ENCODE measurements at regions not wholly inside any gene's neighbourhood (a gene's known extent, or its start where the extent isn't known, plus 50 kb on each side); places are given as distances from the start of the nearest gene placed in this dataset.
A peak's percentile ranks its signal among the peaks of the same experiment; 100 is the strongest.

DNA sequence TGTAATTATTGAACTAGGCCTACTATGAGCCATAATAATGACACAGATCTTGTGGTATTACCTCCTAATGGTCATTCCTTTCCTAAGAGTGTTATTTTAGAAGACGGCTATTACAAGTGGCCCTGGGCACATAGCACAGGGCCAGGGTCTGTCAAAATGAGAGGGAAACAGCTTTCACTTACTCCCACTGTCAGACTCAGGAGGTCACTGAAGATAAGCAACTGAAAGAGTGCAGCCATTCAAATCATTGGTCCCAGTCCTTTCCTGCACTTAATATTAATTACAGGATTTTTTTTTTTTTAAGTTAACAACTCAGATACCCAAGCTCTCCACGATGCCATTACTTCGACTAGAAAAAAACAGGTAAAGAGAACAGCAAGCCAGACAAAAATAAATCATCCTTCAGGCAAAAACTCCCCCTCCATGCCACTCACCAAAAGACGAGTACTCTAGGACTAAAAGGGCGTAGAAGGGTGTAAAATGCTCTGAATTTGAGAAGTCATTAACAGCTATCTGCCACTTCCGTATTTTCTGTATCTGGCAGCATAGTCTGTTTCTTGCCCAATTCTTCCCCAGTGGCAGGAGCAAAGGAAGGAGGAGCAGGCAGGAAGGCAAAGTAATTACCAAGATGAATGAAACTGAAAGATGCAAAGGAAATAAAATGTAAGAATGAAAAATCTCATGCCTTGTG, 87.4 kb downstream of the ZNF608 start:
- Histone ChIP-seq H3K9ac (ENCODE audit: control insufficient read depth, extremely low read depth, insufficient read depth, low read length) (no peak overlapping the region), H3K27ac (ENCODE audit: control insufficient read depth, insufficient read depth, low read length) (no peak overlapping the region), H3K79me2 (ENCODE audit: control insufficient read depth, insufficient read depth, low read length) (no peaks in the 10 kb centered on the region), H3K27me3 (ENCODE audit: control insufficient read depth, extremely low read depth, insufficient read depth, low read length) (no peaks in the 10 kb centered on the region), H3K9me3 (ENCODE audit: control insufficient read depth, low read depth, low read length) (no peaks in the 10 kb centered on the region), H3K4me1 (ENCODE audit: control insufficient read depth, extremely low read depth, insufficient read depth, low read length) (peaks cover 56% of the 10 kb centered on the region), H3K4me3 (ENCODE audit: control insufficient read depth in 2 of 3, extremely low read depth in 1 of 3, insufficient read depth in 2 of 3, low read depth in 1 of 3, low read length in 3 of 3) (no peak overlapping the region), H3K4me2 (ENCODE audit: control insufficient read depth, extremely low read depth, insufficient read depth, low read depth, low read length) (no peak overlapping the region), H4K20me1 (ENCODE audit: control insufficient read depth, extremely low read depth, insufficient read depth, low read length) (no peaks in the 10 kb centered on the region), H3K9me1 (ENCODE audit: control insufficient read depth, extremely low read depth, insufficient read depth, low read length) (peaks cover 3% of the 10 kb centered on the region), H3K36me3 (ENCODE audit: control insufficient read depth in 2 of 2, extremely low read depth in 1 of 2, insufficient read depth in 2 of 2, low read length in 2 of 2) (no peaks in the 10 kb centered on the region), H2AFZ (ENCODE audit: control insufficient read depth, low read length) (peak overlapping the region; percentile 43)
- no peak for FAIRE-seq
- TF ChIP-seq EZH2 (IDR thresholded peaks at IDR 0.05; ENCODE audit: low read length): no peak
- TF ChIP-seq, protein P1, sequence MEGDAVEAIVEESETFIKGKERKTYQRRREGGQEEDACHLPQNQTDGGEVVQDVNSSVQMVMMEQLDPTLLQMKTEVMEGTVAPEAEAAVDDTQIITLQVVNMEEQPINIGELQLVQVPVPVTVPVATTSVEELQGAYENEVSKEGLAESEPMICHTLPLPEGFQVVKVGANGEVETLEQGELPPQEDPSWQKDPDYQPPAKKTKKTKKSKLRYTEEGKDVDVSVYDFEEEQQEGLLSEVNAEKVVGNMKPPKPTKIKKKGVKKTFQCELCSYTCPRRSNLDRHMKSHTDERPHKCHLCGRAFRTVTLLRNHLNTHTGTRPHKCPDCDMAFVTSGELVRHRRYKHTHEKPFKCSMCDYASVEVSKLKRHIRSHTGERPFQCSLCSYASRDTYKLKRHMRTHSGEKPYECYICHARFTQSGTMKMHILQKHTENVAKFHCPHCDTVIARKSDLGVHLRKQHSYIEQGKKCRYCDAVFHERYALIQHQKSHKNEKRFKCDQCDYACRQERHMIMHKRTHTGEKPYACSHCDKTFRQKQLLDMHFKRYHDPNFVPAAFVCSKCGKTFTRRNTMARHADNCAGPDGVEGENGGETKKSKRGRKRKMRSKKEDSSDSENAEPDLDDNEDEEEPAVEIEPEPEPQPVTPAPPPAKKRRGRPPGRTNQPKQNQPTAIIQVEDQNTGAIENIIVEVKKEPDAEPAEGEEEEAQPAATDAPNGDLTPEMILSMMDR (optimal IDR thresholded peaks at IDR 0.05 in 1 of 3, IDR thresholded peaks at IDR 0.05 in 1 of 3, conservative IDR thresholded peaks at IDR 0.05 in 1 of 3; ENCODE audit: extremely low read depth in 1 of 3, insufficient read depth in 2 of 3, low read length in 3 of 3): no peak
- DNase-seq (ENCODE audit: low read depth, low spot score): no peak
- dilution Hi-C loops (cut with MboI; ENCODE audit: extremely low pct_ligation_motif_present, low sequenced_read_pairs): no loop called here

DNA sequence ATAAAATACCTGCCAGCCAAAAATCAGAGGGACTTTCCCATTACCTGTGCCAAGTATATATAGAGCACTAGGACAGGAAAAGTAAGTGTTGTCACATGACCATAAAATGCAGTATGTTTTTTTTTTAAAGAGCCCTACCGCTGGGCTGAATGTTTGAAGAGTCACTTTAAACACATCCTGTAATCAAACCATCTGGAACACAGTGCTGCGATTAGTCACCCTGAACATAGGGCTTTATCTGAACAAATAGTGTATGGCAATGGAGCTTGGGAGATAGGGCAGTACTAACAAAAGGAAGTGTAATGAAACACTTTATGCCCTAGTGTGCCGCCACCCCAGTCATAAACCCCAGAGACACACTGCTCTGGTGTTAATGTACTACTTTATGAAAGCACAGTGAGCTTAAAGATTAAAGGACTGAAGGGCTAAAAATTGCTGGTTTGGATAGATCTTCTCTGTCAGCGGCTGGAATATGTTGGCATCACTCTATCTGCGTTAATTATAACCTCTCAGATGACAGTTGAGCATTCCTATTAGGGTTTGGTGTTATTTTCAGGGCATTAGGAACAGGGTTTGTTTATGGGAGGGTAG, 90.4 kb downstream of the ZNF608 start:
- Histone ChIP-seq H3K27me3 (ENCODE audit: control insufficient read depth, extremely low read depth, insufficient read depth, low read length) (no peaks in the 10 kb centered on the region), H4K20me1 (ENCODE audit: control insufficient read depth, extremely low read depth, insufficient read depth, low read length) (no peaks in the 10 kb centered on the region), H2AFZ (ENCODE audit: control insufficient read depth, low read length) (peak overlapping the region; percentile 84), H3K9me3 (ENCODE audit: control insufficient read depth, low read depth, low read length) (no peaks in the 10 kb centered on the region), H3K79me2 (ENCODE audit: control insufficient read depth, insufficient read depth, low read length) (no peaks in the 10 kb centered on the region), H3K4me2 (ENCODE audit: control insufficient read depth, extremely low read depth, insufficient read depth, low read depth, low read length) (peak overlapping the region; percentile 90), H3K9me1 (ENCODE audit: control insufficient read depth, extremely low read depth, insufficient read depth, low read length) (peaks cover 3% of the 10 kb centered on the region), H3K36me3 (ENCODE audit: control insufficient read depth in 2 of 2, extremely low read depth in 1 of 2, insufficient read depth in 2 of 2, low read length in 2 of 2) (no peaks in the 10 kb centered on the region), H3K4me1 (ENCODE audit: control insufficient read depth, extremely low read depth, insufficient read depth, low read length) (peaks cover 43% of the 10 kb centered on the region), H3K27ac (ENCODE audit: control insufficient read depth, insufficient read depth, low read length) (peak overlapping the region; percentile 85), H3K4me3 (ENCODE audit: control insufficient read depth in 2 of 3, extremely low read depth in 1 of 3, insufficient read depth in 2 of 3, low read depth in 1 of 3, low read length in 3 of 3) (peak overlapping the region in 2 of 3 experiments; percentile 47 to 52), H3K9ac (ENCODE audit: control insufficient read depth, extremely low read depth, insufficient read depth, low read length) (peak overlapping the region; percentile 45)
- peak; percentile 65 for FAIRE-seq
- no peak for TF ChIP-seq EZH2 (IDR thresholded peaks at IDR 0.05; ENCODE audit: low read length)
- TF ChIP-seq, protein P1 (optimal IDR thresholded peaks at IDR 0.05 in 1 of 3, IDR thresholded peaks at IDR 0.05 in 1 of 3, conservative IDR thresholded peaks at IDR 0.05 in 1 of 3; ENCODE audit: extremely low read depth in 1 of 3, insufficient read depth in 2 of 3, low read length in 3 of 3): no peak
- peak; percentile 84 for DNase-seq (ENCODE audit: low read depth, low spot score)
- dilution Hi-C loops (cut with MboI; ENCODE audit: extremely low pct_ligation_motif_present, low sequenced_read_pairs): no loop called here

Measured in keratinocyte (primary cell).